SK-N-SH treated with all-trans-retinoic acid at 6 μM for 48 hours (cell line): ENCODE measurements at regions not wholly inside any gene's neighbourhood (a gene's known extent, or its start where the extent isn't known, plus 50 kb on each side); places are given as distances from the start of the nearest gene placed in this dataset.

Source experiments
- ATAC-seq: fragments of 200-7000 bp; cut with Tn5 transposase; 3 replicates; pipeline ENCODE4 v1.9.1; 2020; ENCODE audit warnings: mild to moderate bottlenecking, moderate library complexity
- ARNTL ChIP-seq: fragments of 450-650 bp; formaldehyde crosslinking; IDR thresholded peaks from 2 replicates; pipeline ENCODE4 v1.5.0; 2020; ENCODE audit warnings: low read depth, mild to moderate bottlenecking, moderate library complexity, borderline replicate concordance
- BACH2 ChIP-seq: fragments of 250-450 bp; sonication (Bioruptor Pico); IDR thresholded peaks from 2 replicates; pipeline ENCODE4 v1.9.0; 2021; ENCODE audit warnings: mild to moderate bottlenecking, borderline replicate concordance
- CSDC2 ChIP-seq: fragments of 250-450 bp; sonication (Bioruptor Pico); IDR thresholded peaks from 2 replicates; pipeline ENCODE4 v1.5.0; 2020; ENCODE audit warnings: mild to moderate bottlenecking, moderate library complexity
- ESRRG ChIP-seq: fragments of 250-450 bp; sonication (Bioruptor Pico); IDR thresholded peaks from 2 replicates; pipeline ENCODE4 v1.6.1; 2021; ENCODE audit warnings: mild to moderate bottlenecking
- GLIS3 ChIP-seq: fragments of 250-450 bp; sonication (Bioruptor Pico); IDR thresholded peaks from 2 replicates; pipeline ENCODE4 v1.5.0; 2020; ENCODE audit warnings: mild to moderate bottlenecking, moderate library complexity
- ISL1 ChIP-seq: fragments of 250-450 bp; sonication (Bioruptor Pico); IDR thresholded peaks from 2 replicates; pipeline ENCODE4 v2.1.2; 2022; ENCODE audit warnings: mild to moderate bottlenecking, moderate library complexity
- OSR1 ChIP-seq: fragments of 250-450 bp; sonication (Bioruptor Pico); IDR thresholded peaks from 2 replicates; pipeline ENCODE4 v1.8.0; 2022; ENCODE audit warnings: moderate library complexity, mild to moderate bottlenecking, inconsistent platforms
- PPARA ChIP-seq: fragments of 250-450 bp; sonication (Bioruptor Pico); IDR thresholded peaks from 2 replicates; pipeline ENCODE4 v1.5.0; 2020; ENCODE audit warnings: mild to moderate bottlenecking, borderline replicate concordance
- RARB ChIP-seq: fragments of 250-450 bp; sonication (Bioruptor Pico); IDR thresholded peaks from 2 replicates; pipeline ENCODE4 v1.8.0; 2021; ENCODE audit warnings: mild to moderate bottlenecking, moderate library complexity
- SNAI2 ChIP-seq: fragments of 250-450 bp; sonication (Bioruptor Pico); IDR thresholded peaks from 2 replicates; pipeline ENCODE4 v1.5.0; 2020; ENCODE audit warnings: mild to moderate bottlenecking, moderate library complexity
- TCF4 ChIP-seq: fragments of 250-450 bp; sonication (Bioruptor Pico); IDR thresholded peaks from 2 replicates; pipeline ENCODE4 v1.8.0; 2021; ENCODE audit warnings: mild to moderate bottlenecking, moderate library complexity, borderline replicate concordance
- TOX ChIP-seq: fragments of 250-450 bp; sonication (Bioruptor Pico); IDR thresholded peaks from 2 replicates; pipeline ENCODE4 v1.8.0; 2021; ENCODE audit warnings: mild to moderate bottlenecking, moderate library complexity, borderline replicate concordance
- ZC3H10 ChIP-seq: fragments of 250-450 bp; sonication (Bioruptor Pico); IDR thresholded peaks from 2 replicates; pipeline ENCODE4 v1.5.1; 2021; ENCODE audit warnings: mild to moderate bottlenecking, moderate library complexity
- ZFP3 ChIP-seq: fragments of 250-450 bp; sonication (Bioruptor Pico); IDR thresholded peaks from 2 replicates; pipeline ENCODE4 v1.5.0; 2020; ENCODE audit warnings: mild to moderate bottlenecking, moderate library complexity
- ZFP30 ChIP-seq: fragments of 450-650 bp; formaldehyde crosslinking; IDR thresholded peaks from 2 replicates; pipeline ENCODE4 v1.5.0; 2022; ENCODE audit warnings: mild to moderate bottlenecking, moderate library complexity
- ZNF565 ChIP-seq: fragments of 450-650 bp; formaldehyde crosslinking; conservative IDR thresholded peaks from 2 replicates; pipeline ENCODE4 v1.5.0; 2020; ENCODE audit warnings: low read depth, mild to moderate bottlenecking, moderate library complexity
- ZNF70 ChIP-seq: fragments of 450-650 bp; formaldehyde crosslinking; IDR thresholded peaks from 2 replicates; pipeline ENCODE4 v1.5.0; 2020; ENCODE audit warnings: mild to moderate bottlenecking, moderate library complexity
- ZNF8 ChIP-seq: fragments of 450-650 bp; formaldehyde crosslinking; IDR thresholded peaks from 2 replicates; pipeline ENCODE4 v1.5.0; 2020; ENCODE audit warnings: mild to moderate bottlenecking, moderate library complexity
- TF ChIP-seq, protein P1 (sequence below): fragments of 250-450 bp; sonication (Bioruptor Pico); IDR thresholded peaks from 2 replicates; pipeline ENCODE4 v1.8.0; 2020; ENCODE audit warnings: mild to moderate bottlenecking, moderate library complexity, borderline replicate concordance
- TF ChIP-seq, protein P2 (sequence below): fragments of 250-450 bp; sonication (Bioruptor Pico); IDR thresholded peaks from 2 replicates; pipeline ENCODE4 v1.5.1; 2020; ENCODE audit warnings: low read depth, mild to moderate bottlenecking, moderate library complexity
- TF ChIP-seq, protein P3 (sequence below): fragments of 250-450 bp; sonication (Bioruptor Pico); IDR thresholded peaks from 2 replicates; pipeline ENCODE4 v1.5.1; 2021; ENCODE audit warnings: mild to moderate bottlenecking, moderate library complexity
- TF ChIP-seq, protein P4 (sequence below): fragments of 250-450 bp; sonication (Bioruptor Pico); IDR thresholded peaks from 2 replicates; pipeline ENCODE4 v1.5.0; 2020; ENCODE audit warnings: mild to moderate bottlenecking, moderate library complexity

DNA sequence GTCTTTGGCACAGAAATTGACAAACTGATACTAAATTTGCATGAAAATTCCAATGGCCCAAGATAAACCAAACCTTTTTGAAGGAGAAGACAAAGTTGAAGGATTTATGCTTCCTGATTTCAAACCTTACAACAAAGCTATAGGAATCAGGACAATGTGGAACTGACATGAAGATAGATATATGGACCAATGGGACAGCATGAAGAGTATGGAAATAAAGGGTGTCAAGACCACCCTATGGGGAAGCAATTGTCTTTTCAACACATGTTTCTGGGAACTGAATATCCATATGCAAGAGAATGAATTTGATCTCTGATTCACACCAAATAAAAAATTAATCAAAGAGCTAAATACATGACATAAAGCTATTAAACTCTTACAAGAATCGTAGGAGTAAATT is 77.2 kb upstream of the ADARB2 start (continued):
- TF ChIP-seq, protein P1, sequence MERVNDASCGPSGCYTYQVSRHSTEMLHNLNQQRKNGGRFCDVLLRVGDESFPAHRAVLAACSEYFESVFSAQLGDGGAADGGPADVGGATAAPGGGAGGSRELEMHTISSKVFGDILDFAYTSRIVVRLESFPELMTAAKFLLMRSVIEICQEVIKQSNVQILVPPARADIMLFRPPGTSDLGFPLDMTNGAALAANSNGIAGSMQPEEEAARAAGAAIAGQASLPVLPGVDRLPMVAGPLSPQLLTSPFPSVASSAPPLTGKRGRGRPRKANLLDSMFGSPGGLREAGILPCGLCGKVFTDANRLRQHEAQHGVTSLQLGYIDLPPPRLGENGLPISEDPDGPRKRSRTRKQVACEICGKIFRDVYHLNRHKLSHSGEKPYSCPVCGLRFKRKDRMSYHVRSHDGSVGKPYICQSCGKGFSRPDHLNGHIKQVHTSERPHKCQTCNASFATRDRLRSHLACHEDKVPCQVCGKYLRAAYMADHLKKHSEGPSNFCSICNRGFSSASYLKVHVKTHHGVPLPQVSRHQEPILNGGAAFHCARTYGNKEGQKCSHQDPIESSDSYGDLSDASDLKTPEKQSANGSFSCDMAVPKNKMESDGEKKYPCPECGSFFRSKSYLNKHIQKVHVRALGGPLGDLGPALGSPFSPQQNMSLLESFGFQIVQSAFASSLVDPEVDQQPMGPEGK (CRISPR knock-in tag) = no peak
- no peak for TF ChIP-seq RARB
- no peak for TF ChIP-seq PPARA (CRISPR knock-in tag)

DNA sequence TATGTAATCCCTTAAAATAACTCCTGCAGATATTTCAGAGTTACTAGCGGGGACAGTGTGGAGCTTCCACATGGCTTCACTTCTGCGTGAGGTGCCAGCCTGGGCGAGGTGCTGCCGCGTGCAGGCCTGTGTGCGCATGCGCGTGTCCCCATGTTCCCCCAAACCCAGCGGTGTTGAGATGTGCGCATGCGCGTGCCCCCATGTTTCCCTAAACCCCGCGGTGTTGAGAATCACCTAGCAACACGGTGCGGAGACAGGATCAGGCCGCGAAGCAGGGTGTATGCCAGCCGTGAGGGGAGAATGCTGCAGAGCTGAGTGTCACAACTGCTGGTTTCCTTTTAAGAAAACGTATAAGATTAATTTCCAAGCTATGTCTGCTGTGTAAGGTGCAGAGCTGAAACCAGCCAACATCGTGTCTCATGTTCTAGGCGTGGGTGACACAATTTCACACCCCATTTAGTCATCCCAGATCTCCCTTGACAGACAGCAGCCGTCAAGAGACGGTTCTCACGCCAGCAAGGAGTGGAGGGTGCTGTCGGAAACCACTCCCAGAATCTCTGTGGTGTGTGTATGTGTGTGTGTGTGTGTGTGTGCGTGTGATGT is 71.9 kb upstream of the ADARB2 start:
- TF ChIP-seq TCF4 (no peak), GLIS3 (no peak)
- TF ChIP-seq, protein P2, sequence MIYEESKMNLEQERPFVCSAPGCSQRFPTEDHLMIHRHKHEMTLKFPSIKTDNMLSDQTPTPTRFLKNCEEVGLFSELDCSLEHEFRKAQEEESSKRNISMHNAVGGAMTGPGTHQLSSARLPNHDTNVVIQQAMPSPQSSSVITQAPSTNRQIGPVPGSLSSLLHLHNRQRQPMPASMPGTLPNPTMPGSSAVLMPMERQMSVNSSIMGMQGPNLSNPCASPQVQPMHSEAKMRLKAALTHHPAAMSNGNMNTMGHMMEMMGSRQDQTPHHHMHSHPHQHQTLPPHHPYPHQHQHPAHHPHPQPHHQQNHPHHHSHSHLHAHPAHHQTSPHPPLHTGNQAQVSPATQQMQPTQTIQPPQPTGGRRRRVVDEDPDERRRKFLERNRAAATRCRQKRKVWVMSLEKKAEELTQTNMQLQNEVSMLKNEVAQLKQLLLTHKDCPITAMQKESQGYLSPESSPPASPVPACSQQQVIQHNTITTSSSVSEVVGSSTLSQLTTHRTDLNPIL (CRISPR knock-in tag) = no peak
- ATAC-seq = no peak

DNA sequence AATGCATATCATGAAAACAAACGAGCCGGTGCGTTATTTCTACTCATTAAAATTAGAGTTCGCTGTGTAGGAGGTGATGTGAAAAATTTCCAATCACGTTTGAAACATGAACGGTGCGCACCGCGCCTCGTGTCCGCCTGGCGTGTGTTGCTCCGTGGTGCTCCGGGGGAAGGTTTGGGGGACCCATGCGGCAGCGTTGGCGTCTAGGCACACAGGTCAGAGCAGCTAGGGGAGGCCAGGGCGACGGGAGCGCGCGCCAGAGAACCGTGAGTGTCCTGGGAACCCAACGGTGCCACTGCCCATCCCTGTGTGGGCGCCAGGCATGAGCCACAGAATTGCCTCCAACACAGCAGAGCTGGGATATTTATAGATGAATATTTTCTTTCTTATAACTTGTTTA is 70.6 kb upstream of the ADARB2 start:
- no peak for ATAC-seq
- TF ChIP-seq ZNF8 (CRISPR knock-in tag) = no peak
- no peak for TF ChIP-seq OSR1
- TF ChIP-seq, protein P3, sequence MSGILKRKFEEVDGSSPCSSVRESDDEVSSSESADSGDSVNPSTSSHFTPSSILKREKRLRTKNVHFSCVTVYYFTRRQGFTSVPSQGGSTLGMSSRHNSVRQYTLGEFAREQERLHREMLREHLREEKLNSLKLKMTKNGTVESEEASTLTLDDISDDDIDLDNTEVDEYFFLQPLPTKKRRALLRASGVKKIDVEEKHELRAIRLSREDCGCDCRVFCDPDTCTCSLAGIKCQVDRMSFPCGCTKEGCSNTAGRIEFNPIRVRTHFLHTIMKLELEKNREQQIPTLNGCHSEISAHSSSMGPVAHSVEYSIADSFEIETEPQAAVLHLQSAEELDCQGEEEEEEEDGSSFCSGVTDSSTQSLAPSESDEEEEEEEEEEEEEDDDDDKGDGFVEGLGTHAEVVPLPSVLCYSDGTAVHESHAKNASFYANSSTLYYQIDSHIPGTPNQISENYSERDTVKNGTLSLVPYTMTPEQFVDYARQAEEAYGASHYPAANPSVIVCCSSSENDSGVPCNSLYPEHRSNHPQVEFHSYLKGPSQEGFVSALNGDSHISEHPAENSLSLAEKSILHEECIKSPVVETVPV (CRISPR knock-in tag) = no peak
- no peak for TF ChIP-seq ZNF70 (CRISPR knock-in tag)
- TF ChIP-seq, protein P4, sequence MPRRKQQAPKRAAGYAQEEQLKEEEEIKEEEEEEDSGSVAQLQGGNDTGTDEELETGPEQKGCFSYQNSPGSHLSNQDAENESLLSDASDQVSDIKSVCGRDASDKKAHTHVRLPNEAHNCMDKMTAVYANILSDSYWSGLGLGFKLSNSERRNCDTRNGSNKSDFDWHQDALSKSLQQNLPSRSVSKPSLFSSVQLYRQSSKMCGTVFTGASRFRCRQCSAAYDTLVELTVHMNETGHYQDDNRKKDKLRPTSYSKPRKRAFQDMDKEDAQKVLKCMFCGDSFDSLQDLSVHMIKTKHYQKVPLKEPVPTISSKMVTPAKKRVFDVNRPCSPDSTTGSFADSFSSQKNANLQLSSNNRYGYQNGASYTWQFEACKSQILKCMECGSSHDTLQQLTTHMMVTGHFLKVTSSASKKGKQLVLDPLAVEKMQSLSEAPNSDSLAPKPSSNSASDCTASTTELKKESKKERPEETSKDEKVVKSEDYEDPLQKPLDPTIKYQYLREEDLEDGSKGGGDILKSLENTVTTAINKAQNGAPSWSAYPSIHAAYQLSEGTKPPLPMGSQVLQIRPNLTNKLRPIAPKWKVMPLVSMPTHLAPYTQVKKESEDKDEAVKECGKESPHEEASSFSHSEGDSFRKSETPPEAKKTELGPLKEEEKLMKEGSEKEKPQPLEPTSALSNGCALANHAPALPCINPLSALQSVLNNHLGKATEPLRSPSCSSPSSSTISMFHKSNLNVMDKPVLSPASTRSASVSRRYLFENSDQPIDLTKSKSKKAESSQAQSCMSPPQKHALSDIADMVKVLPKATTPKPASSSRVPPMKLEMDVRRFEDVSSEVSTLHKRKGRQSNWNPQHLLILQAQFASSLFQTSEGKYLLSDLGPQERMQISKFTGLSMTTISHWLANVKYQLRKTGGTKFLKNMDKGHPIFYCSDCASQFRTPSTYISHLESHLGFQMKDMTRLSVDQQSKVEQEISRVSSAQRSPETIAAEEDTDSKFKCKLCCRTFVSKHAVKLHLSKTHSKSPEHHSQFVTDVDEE = no peak
- TF ChIP-seq CSDC2 = no peak
- TF ChIP-seq, protein P1 (CRISPR knock-in tag) = no peak
- TF ChIP-seq ISL1 (CRISPR knock-in tag) = no peak

DNA sequence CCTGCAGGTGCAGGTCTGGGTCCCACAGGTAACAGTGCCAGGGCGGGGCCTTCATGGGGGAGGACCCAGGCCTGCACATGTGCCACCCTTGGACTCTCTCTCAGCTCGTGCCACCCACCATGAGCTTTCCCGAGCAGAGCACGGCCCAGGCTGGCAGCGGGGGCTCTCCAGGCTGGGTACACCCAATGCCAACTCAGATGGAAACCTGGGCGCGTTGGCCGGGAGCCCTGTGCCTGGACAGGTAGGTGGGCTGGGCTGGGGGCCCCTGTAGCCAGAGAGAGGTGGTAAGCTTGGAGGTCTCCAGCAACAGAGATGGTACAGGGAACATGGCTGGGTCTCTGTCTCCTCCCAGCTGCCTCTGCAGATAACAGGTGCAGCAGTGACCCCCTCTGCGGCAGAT is 69.9 kb upstream of the ADARB2 start:
- ATAC-seq = no peak
- TF ChIP-seq, protein P2 (CRISPR knock-in tag) = no peak
- TF ChIP-seq SNAI2 (CRISPR knock-in tag) = no peak
- no peak for TF ChIP-seq CSDC2
- no peak for TF ChIP-seq ARNTL (CRISPR knock-in tag)
- no peak for TF ChIP-seq OSR1
- TF ChIP-seq ZNF565 (CRISPR knock-in tag) = no peak
- TF ChIP-seq ZC3H10 = no peak
- TF ChIP-seq, protein P1 (CRISPR knock-in tag) = no peak
- TF ChIP-seq ZNF8 (CRISPR knock-in tag) = no peak
- TF ChIP-seq BACH2 (CRISPR knock-in tag) = no peak
- TF ChIP-seq GLIS3 = no peak
- TF ChIP-seq ESRRG (CRISPR knock-in tag) = no peak
- TF ChIP-seq ZFP3 (CRISPR knock-in tag) = no peak
- no peak for TF ChIP-seq TOX (CRISPR knock-in tag)
- no peak for TF ChIP-seq ZNF70 (CRISPR knock-in tag)
- TF ChIP-seq ZFP30 (CRISPR knock-in tag) = no peak
